Ovary (tissue), 7 donors: ENCODE measurements at regions not wholly inside any gene's neighbourhood (a gene's known extent, or its start where the extent isn't known, plus 50 kb on each side); places are given as distances from the start of the nearest gene placed in this dataset.

Experiments
- DNase-seq, 5 donors: peaks; one replicate each; pipeline ENCODE4 v3.0.0-alpha.2; 2019 to 2020
- H3K27ac ChIP-seq, 2 donors: fragments of 200-600 bp; one replicate each; pipeline versions ENCODE4 v1.5.1 to v1.8.0; 2019 to 2022
- H3K27me3 ChIP-seq: fragments of 200-600 bp; one replicate; pipeline ENCODE4 v1.8.0; 2022
- H3K36me3 ChIP-seq: fragments of 200-600 bp; sonication (generic); one replicate; pipeline ENCODE4 v1.5.1; 2019
- H3K4me1 ChIP-seq: one replicate; pipeline ENCODE4 v1.8.1; 2013; ENCODE audit warnings: mild to moderate bottlenecking, moderate library complexity; ENCODE audit not compliant: insufficient read depth
- H3K4me3 ChIP-seq: fragments of 200-600 bp; sonication (generic); one replicate; pipeline ENCODE4 v1.5.1; 2017
- H3K9me3 ChIP-seq, 2 donors: fragments of 200-600 bp in 1 of 2; sonication (generic) in 1 of 2; one replicate each; pipeline versions ENCODE4 v1.5.1 to v1.8.1; 2013 to 2019; ENCODE audit warnings: mild to moderate bottlenecking in 1 of 2, moderate library complexity in 1 of 2
- EP300 ChIP-seq: sonication (generic); formaldehyde crosslinking; IDR thresholded peaks from one replicate; pipeline ENCODE4 v1.6.1; 2017; ENCODE audit warnings: antibody characterized with exemption
- POLR2A ChIP-seq: fragments of 450-650 bp; IDR thresholded peaks from one replicate; pipeline ENCODE4 v1.6.1; 2017; ENCODE audit warnings: antibody characterized with exemption, mild to moderate bottlenecking, moderate library complexity
- WGBS, 3 donors: extraction: QIAGEN DNeasy Blood & Tissue Kit in 1 of 3; methylation state at CpG; one replicate each; pipeline versions ENCODE4 v1.1.5 to v1.1.7; 2013 to 2017; 5-methylcytosine and 5-hydroxymethylcytosine counted together
- intact Hi-C, 4 donors: fragments of 100-400 bp; cut with DNase I; formaldehyde crosslinking; loops; one replicate each; pipeline versions ENCODE4 v1.11.0 to v1.15.1; 2022 to 2023
- TF ChIP-seq, protein P1 (sequence below), 3 donors: fragments of 450-650 bp in 2 of 3; fragments of 200-600 bp in 1 of 3; IDR thresholded peaks; one replicate each; pipeline versions ENCODE4 v1.5.1 to v1.8.0; 2016 to 2022; ENCODE audit warnings: antibody characterized with exemption in 3 of 3, mild to moderate bottlenecking in 1 of 3
- donor health status: DM: no; HTN: no; CAD: no; lungs with moderate emphysema.
- donor health status: DM: no; HTN: no; CAD: no.
- donor health status: Bipolar disorder and iron deficiency.
- donor health status: DM: no; HTN: no; CAD: no.
- donor health status: DM: yes; HTN: yes; CAD: no.

DNA sequence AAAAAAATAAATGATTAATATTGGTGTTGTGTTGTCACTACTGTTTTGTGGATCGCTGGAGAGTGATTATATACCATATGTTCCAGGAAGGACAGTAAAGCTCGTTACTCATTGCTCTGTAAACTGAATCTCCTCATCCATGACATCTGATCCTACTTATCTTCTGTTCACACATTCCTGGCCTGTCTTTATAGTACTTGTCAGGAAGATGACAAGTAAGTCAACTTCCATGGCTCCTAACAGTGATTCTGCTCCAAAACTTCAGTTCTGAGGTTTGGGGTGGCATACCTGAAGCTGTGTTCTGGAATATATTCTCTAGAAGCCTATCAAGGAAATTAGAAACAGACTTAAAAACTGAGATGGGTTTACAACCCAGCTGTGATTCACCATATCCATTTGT, 288.9 kb downstream of the ZBBX start:
- TF ChIP-seq POLR2A (no peak), EP300 (no peak)
- TF ChIP-seq, protein P1, sequence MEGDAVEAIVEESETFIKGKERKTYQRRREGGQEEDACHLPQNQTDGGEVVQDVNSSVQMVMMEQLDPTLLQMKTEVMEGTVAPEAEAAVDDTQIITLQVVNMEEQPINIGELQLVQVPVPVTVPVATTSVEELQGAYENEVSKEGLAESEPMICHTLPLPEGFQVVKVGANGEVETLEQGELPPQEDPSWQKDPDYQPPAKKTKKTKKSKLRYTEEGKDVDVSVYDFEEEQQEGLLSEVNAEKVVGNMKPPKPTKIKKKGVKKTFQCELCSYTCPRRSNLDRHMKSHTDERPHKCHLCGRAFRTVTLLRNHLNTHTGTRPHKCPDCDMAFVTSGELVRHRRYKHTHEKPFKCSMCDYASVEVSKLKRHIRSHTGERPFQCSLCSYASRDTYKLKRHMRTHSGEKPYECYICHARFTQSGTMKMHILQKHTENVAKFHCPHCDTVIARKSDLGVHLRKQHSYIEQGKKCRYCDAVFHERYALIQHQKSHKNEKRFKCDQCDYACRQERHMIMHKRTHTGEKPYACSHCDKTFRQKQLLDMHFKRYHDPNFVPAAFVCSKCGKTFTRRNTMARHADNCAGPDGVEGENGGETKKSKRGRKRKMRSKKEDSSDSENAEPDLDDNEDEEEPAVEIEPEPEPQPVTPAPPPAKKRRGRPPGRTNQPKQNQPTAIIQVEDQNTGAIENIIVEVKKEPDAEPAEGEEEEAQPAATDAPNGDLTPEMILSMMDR (IDR thresholded peaks at IDR 0.05), result no peak
- Histone ChIP-seq H3K36me3 (no peaks in the 10 kb centered on the region), H3K4me1 (no peaks in the 10 kb centered on the region), H3K27ac (no peak overlapping the region), H3K4me3 (no peak overlapping the region), H3K9me3 (no peaks in the 10 kb centered on the region), H3K27me3 (no peaks in the 10 kb centered on the region)
- no peak for DNase-seq
- intact Hi-C loops, result no loop called here
- WGBS, 3 donors, result 16 to 21% (median 16%) methylated on average over 2 of the region's 2 CpGs

DNA sequence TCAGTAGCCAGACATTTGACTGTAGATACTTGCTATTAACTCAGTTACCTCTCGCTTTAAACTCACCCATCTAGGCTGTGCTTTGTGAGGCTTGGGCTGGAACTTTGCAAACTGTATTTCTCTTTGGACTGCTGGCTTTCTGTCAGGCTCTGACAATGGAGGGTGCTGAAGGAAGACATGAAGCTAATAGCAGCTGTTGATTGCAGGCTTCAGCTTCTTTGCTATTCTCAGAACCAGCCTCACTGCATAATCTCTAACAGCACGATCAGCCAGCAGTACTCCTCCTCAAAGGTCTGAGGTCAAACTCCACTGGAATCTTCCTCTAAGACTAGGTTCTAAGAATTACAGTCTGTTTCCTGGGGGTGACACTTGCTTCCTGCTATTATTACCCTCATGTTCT, 295.6 kb downstream of the ZBBX start:
- intact Hi-C loops, result loop anchor here in 1 of 4 donors (5.0 kb wide), 1 partner anchor 747 kb away; no protein-coding TSS in a partner anchor
- Histone ChIP-seq H3K27ac (no peak overlapping the region), H3K36me3 (no peaks in the 10 kb centered on the region), H3K9me3 (no peaks in the 10 kb centered on the region), H3K27me3 (no peaks in the 10 kb centered on the region), H3K4me1 (no peaks in the 10 kb centered on the region), H3K4me3 (no peak overlapping the region)
- WGBS, 3 donors, result 16 to 22% (median 20%) methylated on average over 2 of the region's 2 CpGs
- TF ChIP-seq, protein P1 (IDR thresholded peaks at IDR 0.05), result no peak
- no peak for TF ChIP-seq EP300
- TF ChIP-seq POLR2A, result no peak
- no peak for DNase-seq

DNA sequence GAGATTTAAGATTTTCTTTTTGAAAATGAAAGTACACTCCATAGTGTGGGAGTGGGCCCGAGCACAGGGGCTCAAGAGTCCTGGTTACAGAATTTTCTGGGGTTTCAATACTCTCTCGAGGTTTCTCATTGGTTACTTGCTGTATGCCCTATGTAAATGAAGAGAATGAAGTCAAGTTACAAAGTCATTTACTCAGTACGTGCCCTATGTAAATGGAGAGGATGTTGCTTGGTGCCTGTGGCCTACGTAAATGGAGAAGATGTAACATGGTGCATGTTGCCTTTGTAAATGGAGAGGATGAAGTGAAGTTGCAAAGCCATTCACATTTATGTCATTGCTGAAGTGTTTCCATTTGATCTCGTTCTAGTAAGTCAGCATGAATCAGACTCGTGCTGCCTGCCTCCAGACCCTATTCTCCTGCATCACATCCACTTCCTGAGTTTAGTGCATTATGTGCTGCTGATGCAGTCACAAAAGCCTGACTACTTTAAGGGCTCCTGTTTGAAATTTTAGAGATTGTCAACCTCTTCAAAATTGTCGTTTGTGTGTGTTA, 302.0 kb downstream of the ZBBX start:
- DNase-seq, result no peak
- Histone ChIP-seq H3K4me3 (no peak overlapping the region), H3K9me3 (no peaks in the 10 kb centered on the region), H3K36me3 (no peaks in the 10 kb centered on the region), H3K27ac (no peak overlapping the region), H3K27me3 (no peaks in the 10 kb centered on the region), H3K4me1 (no peaks in the 10 kb centered on the region)
- intact Hi-C loops, result no loop called here
- 77 to 86% (median 78%) methylated on average over 7 of the region's 7 CpGs for WGBS, 3 donors
- TF ChIP-seq EP300 (no peak), POLR2A (no peak)
- TF ChIP-seq, protein P1 (IDR thresholded peaks at IDR 0.05), result no peak

DNA sequence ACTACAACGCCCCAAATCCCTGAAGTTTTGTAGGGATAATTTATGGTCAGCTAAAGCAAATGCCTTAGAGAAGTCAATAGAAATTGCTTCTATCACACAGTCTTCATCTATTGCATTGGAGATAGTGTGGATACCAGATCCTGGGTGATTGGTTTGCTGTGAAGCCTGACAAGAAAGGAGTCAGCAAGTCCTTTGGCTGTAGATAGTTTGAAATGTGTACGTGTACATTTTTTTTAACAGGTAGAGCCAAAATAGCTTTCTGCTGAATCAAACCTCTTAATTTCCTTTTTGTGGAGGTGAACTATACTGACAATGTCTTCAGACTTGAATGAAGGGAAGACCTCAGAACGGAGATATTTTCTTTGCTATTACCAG, 312.3 kb downstream of the ZBBX start:
- Histone ChIP-seq H3K27me3 (no peaks in the 10 kb centered on the region), H3K36me3 (no peaks in the 10 kb centered on the region), H3K4me1 (no peaks in the 10 kb centered on the region), H3K27ac (no peak overlapping the region), H3K9me3 (no peaks in the 10 kb centered on the region), H3K4me3 (no peak overlapping the region)
- DNase-seq, result no peak
- WGBS, 3 donors, result 22 to 30% (median 29%) methylated on average over 3 of the region's 3 CpGs
- TF ChIP-seq EP300, result no peak
- no peak for TF ChIP-seq POLR2A
- TF ChIP-seq, protein P1 (IDR thresholded peaks at IDR 0.05), result no peak
- intact Hi-C loops, result no loop called here
